ENCODE measurements at regions not wholly inside any gene's neighbourhood (a gene's known extent, or its start where the extent isn't known, plus 50 kb on each side); places are given as distances from the start of the nearest gene placed in this dataset.

DNA sequence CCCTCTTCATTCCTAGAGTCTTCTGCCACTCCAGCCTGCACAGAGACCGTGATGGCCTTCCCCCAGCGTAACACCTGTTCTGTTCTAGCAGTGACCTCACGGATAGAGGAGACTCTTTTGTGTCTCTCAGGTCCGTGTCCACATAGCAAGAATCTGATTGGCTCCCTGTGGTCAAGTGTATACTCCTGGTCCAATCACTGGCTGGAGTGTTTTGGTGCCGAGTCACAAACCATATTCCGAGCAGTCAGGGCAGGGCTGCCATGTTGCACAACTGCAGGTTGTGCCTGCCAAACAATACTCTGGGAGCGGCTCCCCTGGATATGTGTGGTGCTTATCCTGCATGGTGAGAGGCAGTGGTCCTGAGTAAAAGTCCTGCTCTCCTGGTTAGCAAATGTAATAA, 402.4 kb downstream of the KCNRG start:
- no peaks in the 10 kb centered on the region; the same call in 1 of the 2 replicates for H3K36me3 ChIP-seq (ENCODE audit: insufficient read depth, low read length)
- no peak overlapping the region for H3K9ac ChIP-seq (ENCODE audit: low read length)
- H2AFZ ChIP-seq (ENCODE audit: low read length), result no peak overlapping the region
- TF ChIP-seq EZH2 (IDR thresholded peaks at IDR 0.05; ENCODE audit: borderline replicate concordance, low read length), result no peak
- TF ChIP-seq, protein P1, sequence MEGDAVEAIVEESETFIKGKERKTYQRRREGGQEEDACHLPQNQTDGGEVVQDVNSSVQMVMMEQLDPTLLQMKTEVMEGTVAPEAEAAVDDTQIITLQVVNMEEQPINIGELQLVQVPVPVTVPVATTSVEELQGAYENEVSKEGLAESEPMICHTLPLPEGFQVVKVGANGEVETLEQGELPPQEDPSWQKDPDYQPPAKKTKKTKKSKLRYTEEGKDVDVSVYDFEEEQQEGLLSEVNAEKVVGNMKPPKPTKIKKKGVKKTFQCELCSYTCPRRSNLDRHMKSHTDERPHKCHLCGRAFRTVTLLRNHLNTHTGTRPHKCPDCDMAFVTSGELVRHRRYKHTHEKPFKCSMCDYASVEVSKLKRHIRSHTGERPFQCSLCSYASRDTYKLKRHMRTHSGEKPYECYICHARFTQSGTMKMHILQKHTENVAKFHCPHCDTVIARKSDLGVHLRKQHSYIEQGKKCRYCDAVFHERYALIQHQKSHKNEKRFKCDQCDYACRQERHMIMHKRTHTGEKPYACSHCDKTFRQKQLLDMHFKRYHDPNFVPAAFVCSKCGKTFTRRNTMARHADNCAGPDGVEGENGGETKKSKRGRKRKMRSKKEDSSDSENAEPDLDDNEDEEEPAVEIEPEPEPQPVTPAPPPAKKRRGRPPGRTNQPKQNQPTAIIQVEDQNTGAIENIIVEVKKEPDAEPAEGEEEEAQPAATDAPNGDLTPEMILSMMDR (IDR thresholded peaks at IDR 0.05; ENCODE audit: low read length), result no peak
- no peaks in the 10 kb centered on the region for H4K20me1 ChIP-seq (ENCODE audit: insufficient read depth, low read length)
- peaks cover 16% of the 10 kb centered on the region for H3K4me1 ChIP-seq (ENCODE audit: insufficient read depth, low read length, severe bottlenecking)
- H3K27me3 ChIP-seq (ENCODE audit: insufficient read depth, low read length), result no peaks in the 10 kb centered on the region
- H3K9me2 ChIP-seq (ENCODE audit: low read depth, low read length), result no peaks in the 10 kb centered on the region
- H3K4me2 ChIP-seq (ENCODE audit: low read length), result no peak overlapping the region
- H3K79me2 ChIP-seq (ENCODE audit: insufficient read depth, low read length), result no peaks in the 10 kb centered on the region
- no peak overlapping the region for H3K27ac ChIP-seq (ENCODE audit: low read depth, low read length, poor library complexity, severe bottlenecking)
- H3K9me3 ChIP-seq (ENCODE audit: low read length), result peaks cover 11% of the 10 kb centered on the region
- no peaks in the 10 kb centered on the region for H3F3A ChIP-seq (ENCODE audit: insufficient read depth, low read length)
- H3K4me3 ChIP-seq (ENCODE audit: low read depth, low read length, poor library complexity, severe bottlenecking), result no peak overlapping the region

DNA sequence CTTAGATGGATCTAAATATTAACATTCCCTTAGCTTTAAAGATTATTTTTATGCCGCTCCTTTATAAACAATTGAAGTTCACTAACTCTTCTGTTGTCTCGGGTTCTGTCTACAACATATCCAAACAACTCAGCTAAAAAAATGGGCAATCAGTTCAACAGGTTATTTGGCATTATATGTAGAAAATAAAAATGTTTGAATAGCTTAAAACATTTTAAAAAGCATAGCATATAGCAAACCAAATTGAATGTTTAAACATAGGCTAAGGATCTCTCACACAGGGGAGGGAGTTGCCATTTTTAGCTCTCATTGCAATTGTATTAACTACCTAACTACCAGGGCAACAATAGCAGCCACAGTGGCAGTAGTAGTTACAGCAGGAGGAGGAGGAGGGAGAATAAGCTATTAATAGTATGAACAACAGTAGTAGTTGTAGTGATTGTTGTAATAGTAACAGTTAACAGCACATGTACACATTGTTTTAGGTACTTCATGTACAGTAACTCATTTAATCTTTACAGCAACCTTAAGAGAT, 404.2 kb downstream of the KCNRG start:
- no peak overlapping the region for H3K4me2 ChIP-seq (ENCODE audit: low read length)
- no peak for TF ChIP-seq EZH2 (IDR thresholded peaks at IDR 0.05; ENCODE audit: borderline replicate concordance, low read length)
- TF ChIP-seq, protein P1 (IDR thresholded peaks at IDR 0.05; ENCODE audit: low read length), result no peak
- 0 out of 2 replicates have a peak overlapping the region, but pooled peaks have one; percentile 3 for H2AFZ ChIP-seq (ENCODE audit: low read length)
- no peaks in the 10 kb centered on the region for H3K27me3 ChIP-seq (ENCODE audit: insufficient read depth, low read length)
- H3K36me3 ChIP-seq (ENCODE audit: insufficient read depth, low read length), result no peaks in the 10 kb centered on the region; the same call in 1 of the 2 replicates
- no peak overlapping the region for H3K9ac ChIP-seq (ENCODE audit: low read length)
- H3K79me2 ChIP-seq (ENCODE audit: insufficient read depth, low read length), result no peaks in the 10 kb centered on the region
- no peak overlapping the region for H3K27ac ChIP-seq (ENCODE audit: low read depth, low read length, poor library complexity, severe bottlenecking)
- H3K4me1 ChIP-seq (ENCODE audit: insufficient read depth, low read length, severe bottlenecking), result peaks cover 27% of the 10 kb centered on the region
- peaks cover 11% of the 10 kb centered on the region for H3K9me3 ChIP-seq (ENCODE audit: low read length)
- H3K9me2 ChIP-seq (ENCODE audit: low read depth, low read length), result no peaks in the 10 kb centered on the region
- H3K4me3 ChIP-seq (ENCODE audit: low read depth, low read length, poor library complexity, severe bottlenecking), result no peak overlapping the region
- no peaks in the 10 kb centered on the region for H4K20me1 ChIP-seq (ENCODE audit: insufficient read depth, low read length)
- H3F3A ChIP-seq (ENCODE audit: insufficient read depth, low read length), result no peaks in the 10 kb centered on the region

DNA sequence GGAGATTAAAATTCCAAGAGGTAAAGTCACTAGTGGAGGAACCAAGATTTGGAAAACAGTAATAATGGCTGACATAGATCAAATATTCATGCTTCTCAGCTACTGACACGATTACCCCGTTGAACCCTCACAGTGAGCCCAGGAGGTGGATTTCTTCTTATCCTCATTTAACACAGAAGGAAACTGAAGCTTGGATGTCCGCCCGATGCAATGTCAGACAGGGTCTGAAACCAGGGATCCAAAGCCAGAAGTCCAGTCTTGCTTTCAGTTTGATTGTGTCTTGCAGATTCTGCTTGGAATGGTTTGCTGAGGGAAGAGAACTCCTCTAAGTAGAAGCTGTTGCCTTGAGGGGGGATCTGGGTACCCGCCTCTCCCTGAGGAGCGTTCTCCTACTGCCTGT, 404.7 kb downstream of the KCNRG start:
- Histone ChIP-seq H3K27me3 (ENCODE audit: insufficient read depth, low read length) (no peaks in the 10 kb centered on the region), H3K4me1 (ENCODE audit: insufficient read depth, low read length, severe bottlenecking) (peaks cover 27% of the 10 kb centered on the region), H2AFZ (ENCODE audit: low read length) (no peak overlapping the region), H3K4me2 (ENCODE audit: low read length) (no peak overlapping the region), H3K9ac (ENCODE audit: low read length) (no peak overlapping the region), H3F3A (ENCODE audit: insufficient read depth, low read length) (no peaks in the 10 kb centered on the region), H3K27ac (ENCODE audit: low read depth, low read length, poor library complexity, severe bottlenecking) (no peak overlapping the region), H4K20me1 (ENCODE audit: insufficient read depth, low read length) (no peaks in the 10 kb centered on the region), H3K9me2 (ENCODE audit: low read depth, low read length) (no peaks in the 10 kb centered on the region), H3K79me2 (ENCODE audit: insufficient read depth, low read length) (no peaks in the 10 kb centered on the region), H3K4me3 (ENCODE audit: low read depth, low read length, poor library complexity, severe bottlenecking) (no peak overlapping the region), H3K36me3 (ENCODE audit: insufficient read depth, low read length) (no peaks in the 10 kb centered on the region; the same call in 1 of the 2 replicates), H3K9me3 (ENCODE audit: low read length) (peaks cover 8% of the 10 kb centered on the region)
- no peak for TF ChIP-seq EZH2 (IDR thresholded peaks at IDR 0.05; ENCODE audit: borderline replicate concordance, low read length)
- TF ChIP-seq, protein P1 (IDR thresholded peaks at IDR 0.05; ENCODE audit: low read length), result no peak

Data from OCI-LY1 (cell line).